ENCODE measurements at regions not wholly inside any gene's neighbourhood (a gene's known extent, or its start where the extent isn't known, plus 50 kb on each side); places are given as distances from the start of the nearest gene placed in this dataset.
"Not testable (repeated sequence)": the region's sequence is repeated elsewhere in the genome, so short reads cannot be mapped to it uniquely, and the experiment has no call there.

GRCh38 chr18:71294201-71294600, 1005.4 kb downstream of the SOCS6 start:
- not testable (repeated sequence) for DNase-seq (ENCODE audit: low read depth in 1 of 2, low spot score in 1 of 2)

GRCh38 chr18:71293322-71293721, 1004.5 kb downstream of the SOCS6 start:
- DNase-seq (ENCODE audit: low read depth in 1 of 2, low spot score in 1 of 2), result no peak

DNA sequence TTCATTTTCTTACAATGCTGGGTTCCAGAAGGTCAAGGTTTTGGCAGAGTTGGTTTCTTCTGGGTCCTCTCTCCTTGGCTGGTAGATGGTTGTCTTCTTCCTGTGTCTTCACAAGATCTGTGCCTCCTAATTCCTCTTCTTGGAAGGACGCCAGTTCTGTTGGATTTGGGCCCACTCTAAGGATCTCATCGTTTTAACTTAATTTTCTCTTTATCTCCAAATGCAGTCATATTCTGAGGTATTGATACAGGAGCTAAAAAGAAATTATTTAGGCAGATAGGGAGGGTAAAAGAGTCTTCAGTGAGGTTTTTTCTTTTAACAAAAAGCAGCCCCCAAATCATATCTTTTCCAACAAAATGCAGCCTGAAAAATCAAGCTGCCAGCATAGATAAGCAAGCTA, 998.4 kb downstream of the SOCS6 start:
- DNase-seq (ENCODE audit: low read depth in 1 of 2, low spot score in 1 of 2), result no peak

GRCh38 chr18:71252351-71252865, 963.6 kb downstream of the SOCS6 start:
- DNase-seq (ENCODE audit: low read depth in 1 of 2, low spot score in 1 of 2), result no peak

- no peak for DNase-seq (ENCODE audit: low read depth in 1 of 2, low spot score in 1 of 2)
Observed at GRCh38 chr18:71250191-71250590, 961.3 kb downstream of the SOCS6 start.

- no peak for DNase-seq (ENCODE audit: low read depth in 1 of 2, low spot score in 1 of 2)
Observed at GRCh38 chr18:71249791-71250190, 960.9 kb downstream of the SOCS6 start.

DNA sequence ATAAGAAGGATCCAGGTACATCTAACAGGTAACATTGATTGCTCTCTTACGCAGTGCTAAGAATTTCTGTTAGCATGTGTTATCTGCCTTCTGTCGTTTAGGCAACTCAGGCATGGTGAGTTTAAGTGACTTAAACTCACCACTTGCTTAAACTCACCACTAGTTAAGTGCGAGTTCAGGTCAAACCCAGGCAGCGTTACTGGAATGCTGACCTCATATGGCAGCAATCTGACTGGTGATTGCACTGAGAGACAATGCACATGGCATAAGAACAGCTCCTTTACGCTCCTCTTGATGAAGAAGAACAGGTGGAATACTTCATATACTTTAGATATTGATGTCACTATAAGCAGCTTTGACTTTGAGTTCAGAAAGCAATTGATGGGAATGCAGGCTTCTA, 954.1 kb downstream of the SOCS6 start:
- no peak for DNase-seq (ENCODE audit: low read depth in 1 of 2, low spot score in 1 of 2)

GRCh38 chr18:71238974-71239624, 950.3 kb downstream of the SOCS6 start:
- no peak for DNase-seq (ENCODE audit: low read depth in 1 of 2, low spot score in 1 of 2)

DNA sequence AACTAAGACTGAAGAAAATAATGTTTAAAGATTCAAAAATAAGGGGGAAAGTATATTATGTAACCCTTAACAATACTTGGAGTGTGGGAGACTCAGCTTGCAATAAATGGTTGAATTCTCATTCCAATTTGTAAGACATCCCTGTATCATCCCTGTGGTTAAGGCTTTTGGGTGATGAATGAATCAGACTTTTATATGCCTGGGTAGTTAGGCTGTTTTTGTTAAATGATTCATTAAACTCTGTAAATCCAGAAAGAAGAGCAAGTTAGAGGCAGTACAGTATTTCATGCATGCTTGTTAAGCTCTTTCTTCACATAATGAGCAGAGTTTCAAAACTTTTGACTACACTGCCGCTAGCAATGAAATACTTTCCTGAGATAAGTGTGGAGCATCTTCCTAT, 948.8 kb downstream of the SOCS6 start:
- no peak for DNase-seq (ENCODE audit: low read depth in 1 of 2, low spot score in 1 of 2)

- DNase-seq (ENCODE audit: low read depth in 1 of 2, low spot score in 1 of 2), result no peak
Observed at GRCh38 chr18:71233177-71233576, 944.3 kb downstream of the SOCS6 start.

GRCh38 chr18:71223486-71223885, 934.6 kb downstream of the SOCS6 start:
- DNase-seq (ENCODE audit: low read depth in 1 of 2, low spot score in 1 of 2), result no peak

GRCh38 chr18:71221405-71221804, 932.6 kb downstream of the SOCS6 start:
- no peak for DNase-seq (ENCODE audit: low read depth in 1 of 2, low spot score in 1 of 2)

DNA sequence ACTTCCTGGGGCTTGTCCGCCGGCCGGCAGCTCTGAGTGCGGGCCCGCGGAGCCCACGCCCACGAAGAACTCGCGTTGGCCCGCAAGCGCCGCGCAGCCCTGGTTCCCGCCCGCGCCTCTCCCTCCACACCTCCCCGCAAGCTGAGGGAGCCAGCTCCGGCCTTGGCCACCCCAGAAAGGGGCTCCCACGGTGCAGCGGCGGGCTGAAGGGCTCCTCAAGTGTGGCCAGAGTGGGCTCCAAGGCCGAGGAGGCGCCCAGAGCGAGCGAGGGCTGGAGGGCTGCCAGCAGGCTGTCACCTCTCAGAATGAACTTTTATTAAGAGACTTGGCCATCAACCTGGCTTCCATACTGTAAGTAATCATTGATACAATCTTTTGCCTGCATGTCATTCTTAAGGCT, 923.9 kb downstream of the SOCS6 start:
- not testable (repeated sequence) for DNase-seq (ENCODE audit: low read depth in 1 of 2, low spot score in 1 of 2)

DNA sequence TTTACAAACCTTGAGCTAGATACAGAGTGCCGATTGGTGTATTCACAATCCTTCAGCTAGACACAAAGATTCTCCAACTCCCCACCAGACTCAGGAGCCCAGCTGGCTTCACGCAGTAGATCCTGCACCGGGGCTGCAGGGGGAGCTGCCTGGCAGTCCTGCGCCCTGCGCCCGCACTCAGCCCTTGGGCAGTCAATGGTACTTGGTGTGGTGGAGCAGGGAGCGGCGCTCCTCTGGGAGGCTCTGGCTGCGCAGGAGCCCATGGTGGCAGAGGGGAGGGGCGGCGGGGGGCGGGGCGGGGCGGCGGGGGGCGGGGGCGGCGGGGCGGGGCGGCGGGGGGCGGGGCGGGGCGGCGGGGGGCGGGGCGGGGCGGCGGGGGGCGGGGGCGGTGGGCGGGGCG, 923.4 kb downstream of the SOCS6 start:
- no peak for DNase-seq (ENCODE audit: low read depth in 1 of 2, low spot score in 1 of 2)

DNA sequence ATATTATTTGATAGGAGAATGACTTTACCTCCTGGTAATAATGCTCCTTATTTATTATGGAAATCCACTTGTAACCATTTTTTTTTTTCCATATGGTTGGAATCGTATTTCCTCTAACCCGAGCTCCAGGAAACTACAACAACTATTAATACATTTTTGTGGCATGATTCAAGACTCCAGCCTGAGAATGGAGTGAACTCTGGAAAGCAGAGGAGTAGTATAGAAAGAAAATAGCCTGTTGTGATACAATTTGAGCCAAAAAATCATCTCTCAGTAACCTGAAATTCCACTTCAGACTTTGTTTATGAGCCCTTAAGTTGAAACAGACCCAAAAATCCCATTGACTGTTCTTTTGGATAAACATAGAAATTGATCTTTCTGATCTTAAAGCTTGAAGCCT, 921.1 kb downstream of the SOCS6 start:
- no peak for DNase-seq (ENCODE audit: low read depth in 1 of 2, low spot score in 1 of 2)

GRCh38 chr18:71194438-71194837, 905.6 kb downstream of the SOCS6 start:
- no peak for DNase-seq (ENCODE audit: low read depth in 1 of 2, low spot score in 1 of 2)

GRCh38 chr18:71189581-71189980, 900.7 kb downstream of the SOCS6 start:
- no peak for DNase-seq (ENCODE audit: low read depth in 1 of 2, low spot score in 1 of 2)

GRCh38 chr18:71168557-71169145, 879.8 kb downstream of the SOCS6 start:
- no peak for DNase-seq (ENCODE audit: low read depth in 1 of 2, low spot score in 1 of 2)

GRCh38 chr18:71136487-71136886, 847.6 kb downstream of the SOCS6 start:
- DNase-seq (ENCODE audit: low read depth in 1 of 2, low spot score in 1 of 2), result no peak

DNA sequence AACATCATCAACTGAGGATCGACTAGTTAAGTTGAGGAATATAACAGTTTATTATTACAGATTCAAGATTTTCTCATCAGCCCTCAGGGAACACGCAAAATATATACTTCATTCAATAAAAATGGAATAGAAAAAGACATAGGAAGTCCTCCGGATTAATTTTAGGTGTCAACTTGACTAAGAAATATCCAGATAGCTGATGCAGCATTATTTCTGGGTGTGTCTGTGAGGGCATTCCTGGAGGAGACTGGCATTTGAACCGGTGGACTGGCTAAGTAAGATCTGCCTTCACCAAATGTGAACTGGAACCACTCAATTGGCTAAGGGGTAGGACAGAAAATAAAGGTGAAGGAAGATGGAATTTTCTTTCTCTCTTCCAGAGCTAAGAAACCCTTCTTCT, 845.3 kb downstream of the SOCS6 start:
- no peak for DNase-seq (ENCODE audit: low read depth in 1 of 2, low spot score in 1 of 2)

- DNase-seq (ENCODE audit: low read depth in 1 of 2, low spot score in 1 of 2), result no peak
Observed at GRCh38 chr18:71131918-71132317, 843.1 kb downstream of the SOCS6 start.

GRCh38 chr18:71130351-71130750, 841.5 kb downstream of the SOCS6 start:
- DNase-seq (ENCODE audit: low read depth in 1 of 2, low spot score in 1 of 2), result no peak

DNA sequence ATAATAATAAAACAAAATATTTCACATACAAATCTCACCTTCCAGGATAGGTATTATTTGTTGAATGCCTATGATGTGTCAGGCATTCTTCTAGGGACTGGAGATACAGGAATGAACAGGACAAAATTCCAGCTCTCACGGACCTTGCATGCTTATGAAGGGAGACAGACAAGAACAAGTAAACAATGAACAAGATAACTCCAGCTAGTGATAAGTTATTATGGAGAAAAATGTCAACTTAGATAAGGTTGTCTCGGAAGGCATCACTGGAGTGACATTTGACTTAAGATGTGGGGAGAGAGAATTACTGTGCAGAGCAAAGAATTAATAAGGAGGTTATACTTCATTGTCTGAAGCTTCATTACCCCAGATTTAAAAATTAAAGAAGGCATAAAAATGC, 836.7 kb downstream of the SOCS6 start:
- DNase-seq (ENCODE audit: low read depth in 1 of 2, low spot score in 1 of 2), result no peak
